IMR-90 (cell line): ENCODE measurements at regions not wholly inside any gene's neighbourhood (a gene's known extent, or its start where the extent isn't known, plus 50 kb on each side); places are given as distances from the start of the nearest gene placed in this dataset.

ENCODE experiments used
- USF2 ChIP-seq: fragments of 150-350 bp; IDR thresholded peaks from 2 replicates; pipeline ENCODE4 v1.6.1; 2017; ENCODE audit warnings: mild to moderate bottlenecking, antibody characterized with exemption, low read length, low read depth

GRCh38 chr11:10908215-10908951, 50.5 kb upstream of the ZBED5 start (continued):
- TF ChIP-seq USF2: no peak
